NOMO-1 treated with DMSO at 0.1 percent for 48 hours (cell line): ENCODE measurements at regions not wholly inside any gene's neighbourhood (a gene's known extent, or its start where the extent isn't known, plus 50 kb on each side); places are given as distances from the start of the nearest gene placed in this dataset.
A peak's percentile ranks its signal among the peaks of the same experiment; 100 is the strongest.

Experiments used
- DNase-seq: peaks from one replicate; lab custom pipeline; 2025; ENCODE audit not compliant: unreplicated experiment; lab: John Stamatoyannopoulos, UW

DNA sequence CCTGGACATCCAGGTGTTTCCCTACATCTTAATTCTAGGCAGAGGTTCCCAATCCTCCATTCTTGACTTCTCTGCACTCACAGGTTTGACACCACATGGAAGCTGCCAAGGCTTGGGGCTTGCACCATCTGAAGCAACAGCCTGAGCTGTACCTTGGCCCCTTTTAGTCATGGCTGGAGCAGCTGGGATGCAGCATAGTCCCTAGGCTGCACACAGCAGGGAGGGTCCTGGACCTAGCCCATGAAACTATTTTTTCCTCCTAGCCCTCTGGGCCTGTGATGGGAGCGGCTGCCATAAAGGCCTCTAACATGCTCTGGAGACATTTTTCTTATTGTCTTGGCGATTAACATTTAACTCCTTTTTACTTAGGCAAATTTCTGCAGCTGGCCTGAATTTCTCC, 417.2 kb upstream of the FLRT2 start:
- DNase-seq = no peak

- no peak for DNase-seq
These were observed 414.0 kb upstream of the FLRT2 start for GRCh38 chr14:85115921-85116320.

DNA sequence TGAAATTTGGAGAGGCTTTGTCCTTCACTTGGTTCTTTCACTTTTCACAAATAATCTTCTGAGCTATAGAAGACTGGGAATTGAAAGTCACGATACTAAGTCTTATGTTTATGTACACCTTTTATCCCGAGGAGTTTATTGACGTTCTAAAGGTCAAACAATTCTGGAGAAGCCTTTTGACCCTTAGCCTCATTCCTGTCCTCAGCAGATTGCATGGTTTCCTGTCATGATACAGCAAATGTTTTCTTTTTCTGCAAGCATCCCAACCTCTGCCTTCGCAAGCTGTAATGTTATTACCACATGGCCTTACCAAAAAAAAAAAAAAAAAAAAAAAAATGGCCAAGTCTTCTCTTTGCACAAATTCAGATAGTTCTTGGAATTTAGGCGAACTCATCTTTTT, 411.7 kb upstream of the FLRT2 start:
- peak; percentile 5 for DNase-seq

GRCh38 chr14:85122690-85123089, 407.3 kb upstream of the FLRT2 start:
- DNase-seq = no peak

- DNase-seq = no peak
These were observed 406.2 kb upstream of the FLRT2 start for GRCh38 chr14:85123755-85124154.

GRCh38 chr14:85124631-85125290, 405.2 kb upstream of the FLRT2 start:
- DNase-seq = no peak

DNA sequence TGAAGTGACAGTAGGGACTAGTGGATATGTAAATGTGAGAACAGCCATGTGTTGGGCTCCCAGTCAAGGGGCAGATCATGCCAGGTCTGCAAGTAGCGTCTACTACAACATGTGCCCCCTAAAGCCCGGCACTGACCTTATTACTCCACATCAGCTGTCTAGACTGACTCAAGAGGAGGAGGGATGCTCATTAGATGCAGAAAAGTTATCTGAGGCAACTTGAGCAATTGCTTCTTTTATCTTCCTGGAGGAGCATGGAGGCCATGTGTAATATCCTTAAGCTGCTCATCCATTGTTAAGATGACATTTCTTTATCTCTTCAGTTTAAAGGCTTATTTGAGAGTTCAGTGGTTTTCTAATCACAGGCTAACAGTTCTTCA, 404.7 kb upstream of the FLRT2 start:
- DNase-seq = no peak

DNA sequence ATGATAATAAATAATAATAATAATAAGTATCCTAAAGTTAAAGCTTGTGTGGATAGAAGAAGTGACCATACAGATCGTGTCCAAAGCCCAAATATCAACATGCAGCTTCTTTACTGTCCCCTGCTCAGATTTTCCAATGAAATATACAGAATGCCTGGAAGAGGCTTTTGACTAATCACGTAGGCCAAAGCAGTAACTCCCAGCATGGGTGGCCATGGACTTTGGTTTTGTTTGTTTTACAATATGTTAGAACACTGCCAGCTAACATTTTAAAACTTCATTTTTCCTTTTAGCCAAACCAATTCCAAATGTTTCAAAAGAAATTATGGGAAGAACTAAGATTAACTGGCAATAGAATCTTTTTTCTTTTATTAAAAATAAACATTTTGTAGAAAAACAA, 400.0 kb upstream of the FLRT2 start:
- no peak for DNase-seq

DNA sequence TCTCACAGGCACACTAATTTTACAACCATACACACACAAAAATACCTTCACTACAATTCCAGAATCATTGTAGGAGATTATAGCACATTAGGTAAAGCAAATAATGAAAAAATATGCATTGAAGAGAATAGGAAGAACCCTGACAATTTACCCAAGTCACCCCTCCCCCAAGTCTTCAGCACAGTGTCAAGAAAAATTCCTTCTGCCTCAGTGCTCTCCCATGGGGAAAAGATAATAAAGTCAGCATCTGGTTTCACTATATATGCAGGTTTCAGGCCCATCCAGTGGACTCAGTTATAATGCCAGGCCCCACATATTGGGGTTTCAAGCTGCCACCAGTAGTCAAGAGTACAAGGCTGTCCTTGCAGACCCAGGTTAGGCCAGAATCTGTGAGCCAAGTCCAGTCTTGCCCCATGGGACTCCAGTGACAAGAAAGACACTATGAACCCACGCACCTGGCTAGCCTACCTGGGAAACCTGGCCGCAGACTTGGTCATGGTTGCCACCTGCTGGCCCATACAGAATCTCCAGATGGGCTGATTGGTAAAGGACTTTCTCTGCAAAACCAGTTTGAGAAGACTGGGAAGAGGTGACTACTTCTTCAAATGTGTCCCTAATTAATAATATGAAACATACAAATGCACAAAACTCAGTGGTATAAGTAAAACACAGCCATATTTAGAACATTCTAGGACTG, 398.6 kb upstream of the FLRT2 start:
- DNase-seq = no peak

GRCh38 chr14:85142982-85143381, 387.0 kb upstream of the FLRT2 start:
- DNase-seq = no peak

DNA sequence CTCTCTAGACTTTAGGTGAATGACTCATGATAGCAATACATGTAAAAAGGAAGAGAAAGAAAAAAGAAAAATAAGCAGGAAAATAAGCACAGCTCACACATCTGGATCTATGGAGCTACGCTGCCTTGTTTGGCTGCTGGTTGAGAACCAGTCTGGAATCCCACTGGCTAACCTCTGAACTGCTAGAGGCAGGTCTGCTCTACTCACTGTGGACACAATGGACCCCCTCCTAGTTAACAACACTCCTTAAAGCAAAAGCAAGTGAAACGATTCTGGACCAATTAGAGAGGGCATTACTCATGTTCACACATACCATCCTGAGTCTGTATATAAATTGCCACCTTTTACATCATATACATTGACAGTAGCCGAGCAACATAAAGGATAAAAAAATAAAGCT, 383.2 kb upstream of the FLRT2 start:
- no peak for DNase-seq

GRCh38 chr14:85150166-85150565, 379.8 kb upstream of the FLRT2 start:
- DNase-seq = no peak

DNA sequence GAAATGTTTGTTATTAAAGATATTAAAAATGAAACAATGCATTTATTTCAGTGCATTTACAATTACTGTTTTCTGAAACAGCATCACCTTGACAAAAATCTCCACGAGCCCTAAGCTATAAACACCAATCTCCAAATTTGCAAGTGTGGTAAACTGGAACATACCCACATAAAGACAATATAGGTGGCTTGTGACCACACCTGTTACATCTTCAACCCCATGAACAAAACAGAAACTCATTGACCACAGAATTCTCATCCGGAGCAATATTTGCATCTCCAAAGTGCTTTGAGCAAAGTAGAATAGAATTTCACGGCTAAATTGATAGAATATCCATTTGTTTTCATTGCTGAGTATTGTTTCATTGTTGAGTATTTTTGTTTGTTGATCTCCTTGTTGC, 375.2 kb upstream of the FLRT2 start:
- no peak for DNase-seq

DNA sequence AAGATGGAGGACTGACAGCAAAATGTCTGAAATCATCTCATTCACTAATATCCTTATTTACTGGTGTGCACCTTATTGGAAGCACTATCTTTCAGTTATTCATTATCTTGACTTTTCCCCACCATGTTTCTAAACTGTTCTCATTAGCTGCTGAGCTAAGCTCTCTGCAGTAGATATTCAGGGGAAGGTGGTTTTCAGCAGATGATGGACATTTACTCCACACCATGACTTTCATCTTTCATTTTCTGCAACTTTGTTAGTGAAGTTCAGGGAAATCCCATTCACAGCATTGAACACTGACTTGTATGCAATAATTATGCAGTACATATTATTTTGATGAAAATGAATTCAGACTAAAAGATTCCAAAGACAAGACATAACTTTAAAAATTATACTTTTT, 373.6 kb upstream of the FLRT2 start:
- no peak for DNase-seq

DNA sequence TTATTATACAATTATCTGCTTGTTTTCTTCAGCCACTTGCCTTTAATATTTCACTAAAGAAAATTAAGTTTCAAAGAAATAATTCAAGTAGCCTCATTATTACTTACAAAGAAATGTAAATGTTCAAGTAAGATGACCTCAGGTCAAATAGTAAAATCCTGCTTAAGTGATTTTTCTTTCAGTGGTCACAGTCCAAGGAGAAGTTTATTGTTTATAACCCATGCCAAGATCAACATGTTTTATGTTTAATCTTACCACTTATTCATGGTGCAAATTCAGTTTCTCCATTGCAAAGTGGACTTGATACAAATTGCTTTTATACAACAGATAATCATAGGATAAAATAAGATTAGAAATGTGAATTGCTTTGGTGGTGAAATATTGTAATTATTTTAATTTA, 370.2 kb upstream of the FLRT2 start:
- DNase-seq = no peak

DNA sequence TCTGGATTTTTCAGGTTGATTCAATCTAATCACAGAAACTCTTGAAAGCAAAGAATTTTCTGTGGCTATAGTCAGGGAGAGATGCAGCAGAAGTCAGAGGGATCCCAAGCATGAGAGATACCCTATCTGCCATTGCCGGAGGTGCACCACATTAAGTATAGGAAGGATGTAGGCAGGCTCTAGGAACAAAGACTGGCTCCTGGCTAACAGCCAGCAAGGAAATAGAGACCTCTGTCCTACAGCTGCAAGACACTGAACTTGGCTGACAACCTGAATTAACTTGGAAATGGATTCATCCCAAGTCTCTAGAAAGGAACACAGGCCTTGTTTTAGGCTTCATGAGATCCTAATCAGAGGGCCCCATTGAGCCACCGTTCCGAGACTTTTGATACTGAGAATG, 364.9 kb upstream of the FLRT2 start:
- no peak for DNase-seq

- DNase-seq = no peak
These were observed 360.6 kb upstream of the FLRT2 start for GRCh38 chr14:85169381-85169780.

- DNase-seq = no peak
These were observed 357.7 kb upstream of the FLRT2 start for GRCh38 chr14:85172290-85172689.

DNA sequence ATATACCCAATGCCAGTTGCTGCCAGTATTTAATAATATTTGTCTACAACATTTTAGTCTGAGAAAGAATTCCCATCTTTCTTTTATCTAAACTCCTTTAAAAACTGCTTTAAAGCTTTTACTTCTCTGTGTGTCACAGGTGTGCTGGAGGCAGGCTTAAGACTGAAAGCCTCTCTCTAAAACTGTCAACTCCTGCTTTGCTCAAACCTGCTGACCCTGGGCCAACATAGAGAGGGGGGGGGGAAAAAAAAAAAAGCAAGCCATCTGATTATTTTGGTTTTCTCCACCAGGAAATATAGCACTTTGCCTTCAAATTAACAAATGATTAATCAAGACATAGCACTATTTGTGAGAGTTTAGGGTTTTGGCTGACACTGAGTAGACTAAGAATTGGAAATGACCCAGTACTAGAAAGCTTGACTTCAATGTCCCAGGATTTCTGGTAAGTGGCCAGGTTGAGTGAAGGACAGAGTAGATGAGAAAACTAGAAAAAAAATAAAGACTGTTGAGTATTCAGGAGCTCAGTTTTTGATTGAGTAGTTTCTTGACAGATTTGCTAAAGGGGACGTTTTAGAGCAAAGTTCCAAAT, 357.0 kb upstream of the FLRT2 start:
- no peak for DNase-seq

DNA sequence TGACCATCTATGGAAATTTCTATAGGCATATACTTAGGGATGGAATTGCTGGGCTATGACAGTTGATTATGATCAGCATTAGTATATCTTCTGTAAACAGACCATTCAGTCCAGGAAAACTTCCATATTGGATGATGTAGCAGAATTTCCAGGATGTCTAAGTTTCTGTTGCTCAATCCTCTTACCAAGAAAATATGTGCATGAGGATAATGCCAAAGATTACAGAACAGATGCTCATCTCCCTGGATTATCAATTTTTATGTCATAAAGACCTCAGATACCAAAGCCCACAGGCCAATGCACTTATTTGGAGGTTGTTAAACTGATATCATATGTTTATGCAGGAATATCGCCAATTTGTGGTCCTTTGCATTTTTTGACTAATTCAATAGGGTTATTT, 354.4 kb upstream of the FLRT2 start:
- no peak for DNase-seq

GRCh38 chr14:85178864-85179263, 351.1 kb upstream of the FLRT2 start:
- no peak for DNase-seq

GRCh38 chr14:85180876-85181275, 349.1 kb upstream of the FLRT2 start:
- no peak for DNase-seq

DNA sequence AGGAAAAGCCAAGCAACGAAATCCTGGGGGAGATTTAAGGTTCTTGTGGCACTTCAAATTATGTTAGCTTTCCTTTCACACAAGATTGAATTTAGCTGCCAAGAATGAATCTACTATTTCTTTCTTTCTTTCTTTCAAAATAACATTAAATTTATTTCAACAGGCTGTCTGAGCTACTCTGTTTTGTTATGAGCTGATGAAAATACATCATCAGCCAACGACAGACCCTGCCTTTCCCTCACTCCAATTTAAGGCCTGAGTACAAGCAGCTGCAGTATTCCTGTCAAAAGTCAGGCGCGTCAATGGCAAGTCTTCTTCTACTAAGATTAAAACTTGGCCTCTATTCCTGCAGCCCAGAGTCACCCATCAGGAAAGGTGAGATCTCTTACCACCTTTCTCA, 347.7 kb upstream of the FLRT2 start:
- DNase-seq = no peak
